ENCODE measurements at regions not wholly inside any gene's neighbourhood (a gene's known extent, or its start where the extent isn't known, plus 50 kb on each side); places are given as distances from the start of the nearest gene placed in this dataset.

- no peaks in the 10 kb centered on the region for H4K20me1 ChIP-seq (ENCODE audit: insufficient read depth)
- H3K27me3 ChIP-seq (ENCODE audit: insufficient read depth, low read depth, low read length) = no peaks in the 10 kb centered on the region
- H3K4me3 ChIP-seq (ENCODE audit: low read length) = no peak overlapping the region
- no peak overlapping the region for H3K9ac ChIP-seq (ENCODE audit: low read length)
- no peak overlapping the region for H3K27ac ChIP-seq (ENCODE audit: low read length)
- no peak overlapping the region for H2AFZ ChIP-seq (ENCODE audit: low read depth, low read length)
- no peaks in the 10 kb centered on the region for H3F3A ChIP-seq (ENCODE audit: insufficient read depth, low read length, poor library complexity, severe bottlenecking)
- no peaks in the 10 kb centered on the region for H3K79me2 ChIP-seq (replicated peaks; ENCODE audit: insufficient read depth, low read length)
- no peaks in the 10 kb centered on the region for H3K9me2 ChIP-seq (ENCODE audit: insufficient read depth, low read length)
- H3K4me2 ChIP-seq (ENCODE audit: low read length) = no peak overlapping the region
- no peaks in the 10 kb centered on the region for H3K36me3 ChIP-seq (ENCODE audit: insufficient read depth, low read length)
- H3K9me3 ChIP-seq (ENCODE audit: low read length) = no peaks in the 10 kb centered on the region
- TF ChIP-seq REST (IDR thresholded peaks at IDR 0.05; ENCODE audit: borderline replicate concordance) = no peak
- no peak for TF ChIP-seq TAF1 (IDR thresholded peaks at IDR 0.05; ENCODE audit: low read depth)
- TF ChIP-seq EZH2 (IDR thresholded peaks at IDR 0.05; ENCODE audit: borderline replicate concordance, insufficient read depth, low read length, poor library complexity, severe bottlenecking) = no peak
- no peak for TF ChIP-seq CTCF (IDR thresholded peaks at IDR 0.05; ENCODE audit: poor library complexity, severe bottlenecking)
- peak; percentile 36 for TF ChIP-seq POLR2AphosphoS5 (IDR thresholded peaks at IDR 0.05)
- TF ChIP-seq MXI1 (conservative IDR thresholded peaks at IDR 0.05; ENCODE audit: poor library complexity, severe bottlenecking) = no peak
- no peak for TF ChIP-seq SMC3 (conservative IDR thresholded peaks at IDR 0.05; ENCODE audit: poor library complexity)
- no peak for TF ChIP-seq RAD21 (conservative IDR thresholded peaks at IDR 0.05)
- peak; percentile 68 for TF ChIP-seq EP300 (conservative IDR thresholded peaks at IDR 0.05; ENCODE audit: poor library complexity, severe bottlenecking)
Observed at GRCh38 chr5:92380069-92380770, 997.1 kb upstream of the ARRDC3 start.

GRCh38 chr5:92378966-92379611, 996.0 kb upstream of the ARRDC3 start:
- no peaks in the 10 kb centered on the region for H3K9me3 ChIP-seq (ENCODE audit: low read length)
- no peaks in the 10 kb centered on the region for H4K20me1 ChIP-seq (ENCODE audit: insufficient read depth)
- no peaks in the 10 kb centered on the region for H3K79me2 ChIP-seq (replicated peaks; ENCODE audit: insufficient read depth, low read length)
- no peak overlapping the region for H3K4me2 ChIP-seq (ENCODE audit: low read length)
- no peaks in the 10 kb centered on the region for H3K9me2 ChIP-seq (ENCODE audit: insufficient read depth, low read length)
- H3K9ac ChIP-seq (ENCODE audit: low read length) = no peak overlapping the region
- no peak overlapping the region for H3K4me3 ChIP-seq (ENCODE audit: low read length)
- TF ChIP-seq REST (IDR thresholded peaks at IDR 0.05; ENCODE audit: borderline replicate concordance) (no peak), CTCF (IDR thresholded peaks at IDR 0.05; ENCODE audit: poor library complexity, severe bottlenecking) (no peak), SMC3 (conservative IDR thresholded peaks at IDR 0.05; ENCODE audit: poor library complexity) (no peak), POLR2AphosphoS5 (IDR thresholded peaks at IDR 0.05) (no peak), TAF1 (IDR thresholded peaks at IDR 0.05; ENCODE audit: low read depth) (no peak), MXI1 (conservative IDR thresholded peaks at IDR 0.05; ENCODE audit: poor library complexity, severe bottlenecking) (no peak), RAD21 (conservative IDR thresholded peaks at IDR 0.05) (no peak), EZH2 (IDR thresholded peaks at IDR 0.05; ENCODE audit: borderline replicate concordance, insufficient read depth, low read length, poor library complexity, severe bottlenecking) (no peak), EP300 (conservative IDR thresholded peaks at IDR 0.05; ENCODE audit: poor library complexity, severe bottlenecking) (no peak)
- no peak overlapping the region for H2AFZ ChIP-seq (ENCODE audit: low read depth, low read length)
- no peak overlapping the region for H3K27ac ChIP-seq (ENCODE audit: low read length)
- no peaks in the 10 kb centered on the region for H3K27me3 ChIP-seq (ENCODE audit: insufficient read depth, low read depth, low read length)
- H3F3A ChIP-seq (ENCODE audit: insufficient read depth, low read length, poor library complexity, severe bottlenecking) = no peaks in the 10 kb centered on the region
- no peaks in the 10 kb centered on the region for H3K36me3 ChIP-seq (ENCODE audit: insufficient read depth, low read length)
